D721Med (cell line): ENCODE measurements at regions not wholly inside any gene's neighbourhood (a gene's known extent, or its start where the extent isn't known, plus 50 kb on each side); places are given as distances from the start of the nearest gene placed in this dataset.
"Not testable (repeated sequence)": the region's sequence is repeated elsewhere in the genome, so short reads cannot be mapped to it uniquely, and the experiment has no call there.

Source experiments
- DNase-seq: peaks from one replicate; pipeline ENCODE4 v3.0.0; 2011; ENCODE audit warnings: low spot score; ENCODE audit not compliant: insufficient read length
- FAIRE-seq: peaks from 2 replicates; lab custom pipeline; 2011; peaks lifted over from hg19 to GRCh38; lab: Jason Lieb, UNC
- CTCF ChIP-seq: IDR thresholded peaks from 2 replicates; pipeline ENCODE4 v1.5.1; 2012; ENCODE audit warnings: mild to moderate bottlenecking, control low read depth; ENCODE audit not compliant: insufficient read depth; ENCODE audit errors: missing control alignments

GRCh38 chr18:73520229-73520628, 627.4 kb downstream of the FBXO15 start:
- no peak for FAIRE-seq
- TF ChIP-seq CTCF = no peak
- no peak for DNase-seq

- not testable (repeated sequence) for FAIRE-seq
Observed at GRCh38 chr18:73516056-73516455, 631.6 kb downstream of the FBXO15 start.

GRCh38 chr18:73514449-73514848, 633.2 kb downstream of the FBXO15 start:
- no peak for TF ChIP-seq CTCF
- no peak for FAIRE-seq
- no peak for DNase-seq

More at GRCh38 chr18:73516056-73516455, 631.6 kb downstream of the FBXO15 start:
- DNase-seq = not testable (repeated sequence)

GRCh38 chr18:73511771-73512503, 635.7 kb downstream of the FBXO15 start:
- DNase-seq = no peak
- TF ChIP-seq CTCF = no peak
- no peak for FAIRE-seq

GRCh38 chr18:73509460-73509859, 638.2 kb downstream of the FBXO15 start:
- FAIRE-seq (no peak), DNase-seq (no peak)
- no peak for TF ChIP-seq CTCF

- no peak for DNase-seq
Observed at GRCh38 chr18:73503326-73503725, 635.5 kb upstream of the NETO1 start.

GRCh38 chr18:73487966-73488365, 620.2 kb upstream of the NETO1 start:
- DNase-seq (no peak), FAIRE-seq (no peak)
- no peak for TF ChIP-seq CTCF

More at GRCh38 chr18:73503326-73503725, 635.5 kb upstream of the NETO1 start:
- FAIRE-seq = no peak
- TF ChIP-seq CTCF = no peak

- DNase-seq (no peak), FAIRE-seq (no peak)
- no peak for TF ChIP-seq CTCF
Observed at GRCh38 chr18:73485166-73485565, 617.4 kb upstream of the NETO1 start.
